H1 (cell line): ENCODE measurements at regions not wholly inside any gene's neighbourhood (a gene's known extent, or its start where the extent isn't known, plus 50 kb on each side); places are given as distances from the start of the nearest gene placed in this dataset.

Source experiments
- CTCF ChIA-PET: fragments of 300-600 bp; sonication (Branson Sonifier 250); formaldehyde crosslinking; loops from one replicate; lab custom pipeline; 2021; ENCODE audit not compliant: partially characterized antibody; lab: Charles Lee
- POLR2A ChIA-PET: fragments of 300-600 bp; sonication (Branson Sonifier 250); formaldehyde crosslinking; loops from one replicate; lab custom pipeline; 2021; ENCODE audit warnings: inconsistent platforms; ENCODE audit not compliant: partially characterized antibody; lab: Charles Lee
- DNase-seq, 2 experiments: peaks; one replicate each; pipeline versions ENCODE4 v3.0.0 to v3.0.0-alpha.2; 2010 to 2022; ENCODE audit warnings: low spot score in 2 of 2, low read depth in 1 of 2, mixed read lengths in 1 of 2
- FAIRE-seq: peaks from 2 replicates; lab custom pipeline; 2011; peaks lifted over from hg19 to GRCh38; lab: Jason Lieb, UNC
- H2AFZ ChIP-seq: 2 replicates; pipeline ENCODE4 v1.8.1; 2012; ENCODE audit warnings: low read length, inconsistent platforms
- H2AK5ac ChIP-seq: 2 replicates; pipeline ENCODE4 v1.6.1; 2013; ENCODE audit warnings: low read depth, low read length
- H2BK120ac ChIP-seq: replicated peaks from 2 replicates; pipeline ENCODE3; 2013; ENCODE audit warnings: low read depth, low read length, inconsistent platforms
- H2BK12ac ChIP-seq: 2 replicates; pipeline ENCODE4 v1.6.1; 2013; ENCODE audit warnings: low read depth, low read length
- H2BK15ac ChIP-seq: 2 replicates; pipeline ENCODE4 v1.6.1; 2013; ENCODE audit warnings: low read length
- H2BK20ac ChIP-seq: 2 replicates; pipeline ENCODE4 v1.6.1; 2013; ENCODE audit warnings: low read length
- H2BK5ac ChIP-seq: 2 replicates; pipeline ENCODE4 v1.6.1; 2013; ENCODE audit warnings: low read depth, low read length
- H3K14ac ChIP-seq: 2 replicates; pipeline ENCODE4 v1.6.1; 2013; ENCODE audit warnings: inconsistent platforms; ENCODE audit not compliant: insufficient read length
- H3K18ac ChIP-seq: 2 replicates; pipeline ENCODE4 v1.6.1; 2013; ENCODE audit warnings: low read length; ENCODE audit errors: extremely low read depth
- H3K23ac ChIP-seq: 2 replicates; pipeline ENCODE4 v1.6.1; 2013; ENCODE audit warnings: inconsistent platforms; ENCODE audit not compliant: insufficient read length
- H3K23me2 ChIP-seq: 2 replicates; pipeline ENCODE4 v1.6.1; 2013; ENCODE audit warnings: low read depth, low read length
- H3K27ac ChIP-seq: 2 replicates; pipeline ENCODE4 v1.6.1; 2011; ENCODE audit warnings: low read depth, low read length, inconsistent platforms
- H3K27me3 ChIP-seq, 4 experiments: replicated peaks in 1 of 4; 1 replicate in 1 of 4; 2 replicates in 3 of 4; pipeline versions ENCODE4 v1.6.1 to v1.8.1; 2011 to 2013; ENCODE audit warnings: low read length in 3 of 4, mild to moderate bottlenecking in 3 of 4, inconsistent platforms in 2 of 4, mixed read lengths in 2 of 4, moderate library complexity in 1 of 4; ENCODE audit not compliant: control insufficient read depth in 3 of 4, insufficient read depth in 3 of 4; ENCODE audit errors: extremely low read depth in 1 of 4
- H3K36me3 ChIP-seq, 4 experiments: 2 replicates each; pipeline versions ENCODE4 v1.6.1 to v1.8.1; 2011 to 2013; ENCODE audit warnings: mild to moderate bottlenecking in 4 of 4, low read length in 3 of 4, moderate library complexity in 2 of 4, control low read depth in 1 of 4, inconsistent platforms in 1 of 4; ENCODE audit not compliant: insufficient read depth in 4 of 4, control insufficient read depth in 2 of 4
- H3K4ac ChIP-seq: replicated peaks from 2 replicates; pipeline ENCODE3; 2013; ENCODE audit warnings: low read length, low read depth, mixed read lengths, inconsistent platforms; ENCODE audit not compliant: insufficient read length
- H3K4me1 ChIP-seq, 4 experiments: replicated peaks in 1 of 4; 1 replicate in 1 of 4; 2 replicates in 3 of 4; pipeline versions ENCODE4 v1.6.1 to v1.8.1; 2011 to 2013; ENCODE audit warnings: low read length in 3 of 4, inconsistent platforms in 2 of 4, mixed read lengths in 1 of 4; ENCODE audit not compliant: insufficient read depth in 4 of 4, control insufficient read depth in 3 of 4
- H3K4me2 ChIP-seq, 2 experiments: 2 replicates each; pipeline versions ENCODE4 v1.6.1 to v1.8.1; 2011 to 2013; ENCODE audit warnings: low read depth in 2 of 2, low read length in 2 of 2, control low read depth in 1 of 2, inconsistent platforms in 1 of 2, mild to moderate bottlenecking in 1 of 2; ENCODE audit not compliant: insufficient read depth in 1 of 2
- H3K4me3 ChIP-seq, 4 experiments: fragments of 200-600, 300-600 bp in 1 of 4; sonication (generic), shearing (Covaris generic), sonication (Bioruptor Twin) in 1 of 4; 2 replicates each; pipeline versions ENCODE4 v1.5.1 to v1.8.1; 2011 to 2016; ENCODE audit warnings: low read length in 4 of 4, low read depth in 3 of 4, control low read depth in 2 of 4, inconsistent platforms in 2 of 4, mild to moderate bottlenecking in 2 of 4, mixed read lengths in 1 of 4, moderate library complexity in 1 of 4; ENCODE audit not compliant: insufficient read depth in 2 of 4; ENCODE audit errors: extremely low read depth in 1 of 4
- H3K56ac ChIP-seq: replicated peaks from 2 replicates; pipeline ENCODE3; 2013; ENCODE audit warnings: low read depth, mild to moderate bottlenecking, mixed read lengths, low read length, inconsistent platforms; ENCODE audit not compliant: insufficient read length
- H3K79me1 ChIP-seq: 2 replicates; pipeline ENCODE4 v1.6.1; 2013; ENCODE audit warnings: low read depth, low read length, control low read depth
- H3K79me2 ChIP-seq, 2 experiments: 2 replicates each; pipeline versions ENCODE4 v1.6.1 to v1.8.1; 2012 to 2013; ENCODE audit warnings: low read length in 2 of 2, mild to moderate bottlenecking in 2 of 2, inconsistent platforms in 1 of 2; ENCODE audit not compliant: insufficient read depth in 2 of 2, control insufficient read depth in 1 of 2
- H3K9ac ChIP-seq, 4 experiments: replicated peaks in 1 of 4; 1 replicate in 1 of 4; 2 replicates in 3 of 4; pipeline versions ENCODE4 v1.6.1 to v1.8.1; 2011 to 2013; ENCODE audit warnings: low read depth in 3 of 4, low read length in 3 of 4, control low read depth in 2 of 4, mild to moderate bottlenecking in 2 of 4, moderate library complexity in 2 of 4, inconsistent platforms in 1 of 4; ENCODE audit errors: extremely low read depth in 1 of 4
- H3K9me3 ChIP-seq, 2 experiments: 2 replicates each; pipeline versions ENCODE4 v1.6.1 to v1.8.1; 2012 to 2013; ENCODE audit warnings: mild to moderate bottlenecking in 2 of 2, moderate library complexity in 2 of 2, control low read depth in 1 of 2, inconsistent platforms in 1 of 2, low read depth in 1 of 2, low read length in 1 of 2, mixed read lengths in 1 of 2; ENCODE audit not compliant: insufficient read depth in 2 of 2
- H4K20me1 ChIP-seq, 2 experiments: replicated peaks in 1 of 2; 2 replicates each; pipeline versions ENCODE3 to v1.8.1; 2011 to 2013; ENCODE audit warnings: inconsistent platforms in 2 of 2, low read length in 2 of 2, mild to moderate bottlenecking in 1 of 2; ENCODE audit not compliant: insufficient read depth in 2 of 2, control insufficient read depth in 1 of 2
- H4K5ac ChIP-seq: 2 replicates; pipeline ENCODE4 v1.6.1; 2013; ENCODE audit warnings: low read length, low read depth, mixed read lengths, inconsistent platforms; ENCODE audit not compliant: insufficient read length
- H4K8ac ChIP-seq: 2 replicates; pipeline ENCODE4 v1.8.0; 2013; ENCODE audit warnings: mild to moderate bottlenecking, moderate library complexity, low read length, inconsistent platforms; ENCODE audit not compliant: insufficient read depth; ENCODE audit errors: extremely low read depth
- H4K91ac ChIP-seq: replicated peaks from 2 replicates; pipeline ENCODE3; 2013; ENCODE audit warnings: low read length, mixed read lengths, inconsistent platforms; ENCODE audit not compliant: insufficient read length
- ASH2L ChIP-seq: fragments of 200-600, 300-600 bp; sonication (generic); IDR thresholded peaks from one replicate; pipeline ENCODE4 v1.7.1; 2017; ENCODE audit warnings: low read length
- BACH1 ChIP-seq: IDR thresholded peaks from 2 replicates; pipeline ENCODE4 v1.6.1; 2012; ENCODE audit warnings: low read length, improper control_type of control experiment
- BCL11A ChIP-seq, 2 experiments: IDR thresholded peaks; one replicate each; pipeline ENCODE4 v1.6.1; 2011; ENCODE audit warnings: low read depth in 2 of 2, low read length in 2 of 2, mild to moderate bottlenecking in 2 of 2
- CBX5 ChIP-seq: fragments of 300-800, 300-1000 bp; sonication (generic); IDR thresholded peaks from 2 replicates; pipeline ENCODE4 v1.7.1; 2016; ENCODE audit warnings: antibody characterized with exemption, low read length, low read depth
- NANOG ChIP-seq: IDR thresholded peaks from 2 replicates; pipeline ENCODE4 v1.6.1; 2011; ENCODE audit warnings: low read length, low read depth, mild to moderate bottlenecking, inconsistent platforms; ENCODE audit not compliant: insufficient read depth, poor library complexity, severe bottlenecking
- RBBP5 ChIP-seq: IDR thresholded peaks from 2 replicates; pipeline ENCODE4 v1.7.1; 2012; ENCODE audit warnings: low read depth, mild to moderate bottlenecking, inconsistent platforms, low read length, moderate library complexity, borderline replicate concordance
- WGBS, 2 experiments: shearing (Covaris generic) in 1 of 2; methylation state at CpG; one replicate each; pipeline versions ENCODE4 v1.1.6 to v1.1.7; 2013 to 2015; ENCODE audit warnings: low lambda C conversion rate in 2 of 2, mixed read lengths in 2 of 2, inconsistent platforms in 1 of 2, low coverage in 1 of 2, missing lambda C conversion rate in 1 of 2; ENCODE audit not compliant: insufficient replicate concordance in 2 of 2, insufficient coverage in 1 of 2, insufficient read length in 1 of 2; ENCODE audit errors: extremely low coverage in 1 of 2, missing lambda C conversion rate in 1 of 2; 5-methylcytosine and 5-hydroxymethylcytosine counted together

DNA sequence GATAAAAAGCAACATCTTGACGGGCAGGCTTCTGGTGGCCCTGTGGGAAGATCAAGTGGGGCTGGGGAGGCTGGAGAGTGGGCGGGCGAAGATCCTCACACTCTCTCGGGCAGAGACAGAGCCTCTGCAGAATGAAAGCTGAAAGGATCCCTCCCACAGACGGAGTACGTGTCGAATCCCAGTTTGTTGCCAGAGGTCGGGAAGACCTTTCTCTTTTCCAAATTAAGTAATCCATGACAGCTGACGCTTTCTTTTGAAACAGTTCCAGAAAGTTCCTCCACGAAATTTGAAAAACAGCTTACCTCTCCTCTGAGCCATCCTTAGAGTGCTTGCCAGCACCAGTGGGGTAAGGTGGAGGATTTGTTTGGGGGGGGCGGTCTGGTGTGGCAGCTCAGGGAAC is 155.6 kb upstream of the SMLR1 start:
- no peak overlapping the region for H2BK120ac ChIP-seq
- H3K4me3 ChIP-seq: no peak overlapping the region
- no peaks in the 10 kb centered on the region for H3K79me1 ChIP-seq
- H3K4me1 ChIP-seq: no peaks in the 10 kb centered on the region; a peak in 1 of 7 replicates
- TF ChIP-seq NANOG (no peak), CBX5 (no peak), RBBP5 (no peak), BCL11A (IDR thresholded peaks at IDR 0.05; ENCODE audit: low read depth in 2 of 2, low read length in 2 of 2) (no peak), BACH1 (no peak), ASH2L (no peak)
- H3K27me3 ChIP-seq: no peaks in the 10 kb centered on the region
- no peaks in the 10 kb centered on the region for H3K23me2 ChIP-seq
- no peak overlapping the region for H4K8ac ChIP-seq
- H3K4me2 ChIP-seq: no peak overlapping the region
- DNase-seq (no peak), FAIRE-seq (no peak)
- no peaks in the 10 kb centered on the region for H3K79me2 ChIP-seq
- H2BK5ac ChIP-seq: no peak overlapping the region
- no peak overlapping the region for H3K56ac ChIP-seq
- no peak overlapping the region for H2BK20ac ChIP-seq
- 85% methylated on average over 11 of the region's 11 CpGs; no CpG with 5 or more reads in 1 of the 2 experiments for WGBS, 2 experiments
- H3K18ac ChIP-seq: no peak overlapping the region; the same call in 1 of the 2 replicates
- no peak overlapping the region for H2BK15ac ChIP-seq
- H4K20me1 ChIP-seq: no peaks in the 10 kb centered on the region
- H3K4ac ChIP-seq: no peak overlapping the region
- H3K14ac ChIP-seq: no peak overlapping the region
- H3K9ac ChIP-seq: no peak overlapping the region
- POLR2A ChIA-PET: no interaction called here
- H2BK12ac ChIP-seq: no peak overlapping the region
- no peak overlapping the region for H3K23ac ChIP-seq
- H4K91ac ChIP-seq: no peak overlapping the region
- no peak overlapping the region for H2AK5ac ChIP-seq
- no peak overlapping the region for H2AFZ ChIP-seq
- no peak overlapping the region for H3K27ac ChIP-seq
- no peak overlapping the region for H4K5ac ChIP-seq
- no peaks in the 10 kb centered on the region for H3K9me3 ChIP-seq
- CTCF ChIA-PET: interaction anchor here (0.6 to 0.7 kb wide), 2 partner anchors 27 to 338 kb away, joined by 3 read pairs; no protein-coding TSS in a partner anchor
- no peaks in the 10 kb centered on the region for H3K36me3 ChIP-seq
